NOMO-1 treated with dmso at 0.1 percent for 144 hours (cell line): ENCODE measurements at regions not wholly inside any gene's neighbourhood (a gene's known extent, or its start where the extent isn't known, plus 50 kb on each side); places are given as distances from the start of the nearest gene placed in this dataset.

Experiments
- DNase-seq: peaks from one replicate; lab custom pipeline; 2025; ENCODE audit not compliant: unreplicated experiment; lab: John Stamatoyannopoulos, UW

- DNase-seq = no peak
These were observed 135.7 kb upstream of the SERP2 start for GRCh38 chr13:44237881-44238421.

GRCh38 chr13:44240611-44241145 is 132.9 kb upstream of the SERP2 start:
- DNase-seq = no peak

- DNase-seq = no peak
These were observed 132.0 kb upstream of the SERP2 start for GRCh38 chr13:44241638-44242037.

- no peak for DNase-seq
These were observed 130.9 kb upstream of the SERP2 start for GRCh38 chr13:44242766-44243165.

- peak; percentile 67 for DNase-seq
These were observed 130.3 kb upstream of the SERP2 start for GRCh38 chr13:44243198-44243857.

GRCh38 chr13:44244288-44244687 is 129.3 kb upstream of the SERP2 start:
- DNase-seq = no peak

GRCh38 chr13:44249431-44249836 is 124.2 kb upstream of the SERP2 start:
- DNase-seq = no peak

- no peak for DNase-seq
These were observed 120.7 kb upstream of the SERP2 start for GRCh38 chr13:44252938-44253337.

GRCh38 chr13:44255771-44256364 is 117.8 kb upstream of the SERP2 start:
- DNase-seq = no peak

GRCh38 chr13:44257796-44258195 is 115.8 kb upstream of the SERP2 start:
- DNase-seq = no peak

- DNase-seq = peak; percentile 73
These were observed 114.3 kb upstream of the SERP2 start for GRCh38 chr13:44259045-44260027.

- DNase-seq = no peak
These were observed 113.3 kb upstream of the SERP2 start for GRCh38 chr13:44260336-44260735.

- DNase-seq = no peak
These were observed 109.6 kb upstream of the SERP2 start for GRCh38 chr13:44263751-44264620.

- no peak for DNase-seq
These were observed 107.3 kb upstream of the SERP2 start for GRCh38 chr13:44266305-44266704.

- no peak for DNase-seq
These were observed 106.9 kb upstream of the SERP2 start for GRCh38 chr13:44266772-44267171.

- no peak for DNase-seq
These were observed 106.4 kb upstream of the SERP2 start for GRCh38 chr13:44267203-44267602.

GRCh38 chr13:44267980-44268379 is 105.6 kb upstream of the SERP2 start:
- no peak for DNase-seq

- no peak for DNase-seq
These were observed 104.6 kb upstream of the SERP2 start for GRCh38 chr13:44268980-44269379.

GRCh38 chr13:44270150-44270549 is 103.5 kb upstream of the SERP2 start:
- DNase-seq = no peak

GRCh38 chr13:44271031-44271455 is 102.6 kb upstream of the SERP2 start:
- DNase-seq = no peak
